Body of pancreas (tissue), 4 donors: ENCODE measurements at regions not wholly inside any gene's neighbourhood (a gene's known extent, or its start where the extent isn't known, plus 50 kb on each side); places are given as distances from the start of the nearest gene placed in this dataset.

Experiments used
- CTCF ChIP-seq, 7 experiments: fragments of 450-650 bp in 4 of 7; fragments of 200-600 bp in 3 of 7; sonication (generic) in 3 of 7; IDR thresholded peaks; one replicate each; pipeline ENCODE4 v1.5.1; 2016 to 2019; ENCODE audit warnings: antibody characterized with exemption in 7 of 7
- POLR2A ChIP-seq, 3 donors: fragments of 450-650 bp; IDR thresholded peaks; one replicate each; pipeline ENCODE4 v1.6.1; 2016; ENCODE audit warnings: antibody characterized with exemption in 3 of 3, mild to moderate bottlenecking in 2 of 3

GRCh38 chr18:44128365-44128764 lies 552.3 kb upstream of the SETBP1 start:
- TF ChIP-seq CTCF (IDR thresholded peaks at IDR 0.05) (no peak), POLR2A (IDR thresholded peaks at IDR 0.05) (no peak)
